ENCODE measurements at regions not wholly inside any gene's neighbourhood (a gene's known extent, or its start where the extent isn't known, plus 50 kb on each side); places are given as distances from the start of the nearest gene placed in this dataset.

DNA sequence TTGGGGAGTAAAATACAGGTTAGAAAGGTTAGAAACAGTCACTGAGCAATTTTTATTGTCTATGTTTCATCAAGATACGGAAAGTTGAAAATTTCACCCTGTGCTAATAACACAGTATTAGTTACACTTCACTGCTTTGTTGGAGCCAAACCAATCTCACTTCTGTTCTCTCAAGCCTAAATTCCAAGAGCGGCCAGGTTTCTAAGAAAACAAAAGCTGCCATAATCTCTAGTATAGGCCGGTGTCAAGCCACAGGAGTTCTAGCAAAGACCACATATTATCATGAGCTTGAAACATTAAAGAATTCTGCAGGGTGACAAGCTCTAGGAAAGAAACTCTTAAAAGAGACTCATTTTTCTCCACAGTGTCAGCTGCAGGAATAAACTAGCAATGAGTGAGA is 128.7 kb downstream of the TXNL1 start:
- SMC1A ChIA-PET (ENCODE audit: uncharacterized antibody, unreplicated experiment), result interaction anchor here (0.5 to 2.4 kb wide), 14 partner anchors 9 to 883 kb away, joined by 3 to 10 read pairs (median 4); no protein-coding TSS in a partner anchor
- ATAC-seq, result no peak; the same call in 2 of the 3 replicates
- Histone ChIP-seq H4K20me1 (ENCODE audit: control insufficient read depth, insufficient read depth) (no peaks in the 10 kb centered on the region), H2AFZ (ENCODE audit: control insufficient read depth, low read depth, low read length) (no peak overlapping the region), H3K36me3 (ENCODE audit: control insufficient read depth in 2 of 2, insufficient read depth in 2 of 2, low read length in 1 of 2) (no peaks in the 10 kb centered on the region), H3K79me2 (ENCODE audit: control insufficient read depth, insufficient read depth, low read length) (no peaks in the 10 kb centered on the region), H3K27me3 (replicated peaks in 1 of 2; ENCODE audit: control insufficient read depth in 2 of 2, insufficient read depth in 2 of 2, low read length in 1 of 2) (no peaks in the 10 kb centered on the region), H3K4me1 (ENCODE audit: control insufficient read depth, insufficient read depth, low read length) (no peaks in the 10 kb centered on the region), H3K4me3 (no peak overlapping the region), H3K27ac (ENCODE audit: control insufficient read depth, insufficient read depth) (no peak overlapping the region), H3K9ac (ENCODE audit: control insufficient read depth, insufficient read depth, low read length) (no peak overlapping the region), H3K9me3 (replicated peaks; ENCODE audit: control insufficient read depth, insufficient read depth, low read length) (no peaks in the 10 kb centered on the region; the same call in 2 of the 3 replicates), H3K4me2 (ENCODE audit: control insufficient read depth, insufficient read depth) (no peak overlapping the region)
- intact Hi-C loops (cut with micrococcal nuclease; ENCODE audit: unreplicated experiment), result no loop called here
- no peak for FAIRE-seq
- POLR2A ChIA-PET, result interaction anchor here (0.5 to 1.1 kb wide), 2 partner anchors 9 to 1418 kb away, joined by 3 to 4 read pairs; no protein-coding TSS in a partner anchor
- RAD21 ChIA-PET (ENCODE audit: unreplicated experiment), result no interaction called here
- in situ Hi-C loops (cut with MboI), result no loop called here
- no peak for DNase-seq (ENCODE audit: low read depth, low spot score)
- WGBS (ENCODE audit: insufficient coverage, insufficient replicate concordance, low lambda C conversion rate, missing lambda C conversion rate), result 65% methylated on average over 3 of the region's 3 CpGs
- 0 out of 2 replicates have a peak, but pooled peaks have one; percentile 15 for TF ChIP-seq IKZF1 (conservative IDR thresholded peaks at IDR 0.05)
- no peak for TF ChIP-seq TCF3 (IDR thresholded peaks at IDR 0.05; ENCODE audit: borderline replicate concordance, insufficient read depth, low read depth, low read length)
- CTCF ChIA-PET, result interaction anchor here (0.9 to 2.0 kb wide), 5 partner anchors 28 to 146 kb away, joined by 3 to 8 read pairs (median 3); no protein-coding TSS in a partner anchor
- no TSS peak for BruUV-seq (replicated peaks)

DNA sequence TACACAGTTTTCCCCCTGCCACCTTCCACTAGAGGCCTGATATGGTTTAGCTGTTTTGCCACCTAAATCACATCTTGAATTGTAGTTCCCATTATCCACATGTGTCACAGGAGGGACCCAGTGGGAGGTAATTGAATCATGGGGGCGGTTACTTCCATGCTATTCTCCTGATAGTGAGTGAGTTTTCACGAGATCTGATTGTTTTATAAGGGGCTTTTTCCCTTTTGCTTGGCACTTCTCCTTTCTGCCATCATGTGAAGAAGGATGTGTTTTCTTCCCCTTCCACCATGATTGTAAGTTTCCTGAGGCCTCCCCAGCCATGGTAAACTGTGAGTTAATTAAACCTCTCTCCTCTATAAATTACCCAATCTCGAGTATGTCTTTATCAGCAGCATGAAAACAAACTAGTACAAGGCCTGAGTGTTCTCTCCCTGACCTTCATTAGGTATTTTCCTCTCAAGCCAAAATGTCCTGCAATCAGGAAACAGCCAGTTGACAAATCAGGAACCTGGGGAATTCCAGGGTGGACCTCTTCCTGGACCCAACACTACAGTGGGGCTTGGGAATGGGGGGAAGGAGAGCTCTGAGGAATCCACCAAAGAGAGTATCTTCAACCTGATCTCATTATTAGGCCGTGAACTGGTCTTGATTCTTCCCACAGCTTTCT is 129.9 kb downstream of the TXNL1 start:
- no peaks in the 10 kb centered on the region for H3K79me2 ChIP-seq (ENCODE audit: control insufficient read depth, insufficient read depth, low read length)
- no peak for TF ChIP-seq WRNIP1 (IDR thresholded peaks at IDR 0.05; ENCODE audit: borderline replicate concordance, low read depth, low read length)
- TF ChIP-seq, protein P1, sequence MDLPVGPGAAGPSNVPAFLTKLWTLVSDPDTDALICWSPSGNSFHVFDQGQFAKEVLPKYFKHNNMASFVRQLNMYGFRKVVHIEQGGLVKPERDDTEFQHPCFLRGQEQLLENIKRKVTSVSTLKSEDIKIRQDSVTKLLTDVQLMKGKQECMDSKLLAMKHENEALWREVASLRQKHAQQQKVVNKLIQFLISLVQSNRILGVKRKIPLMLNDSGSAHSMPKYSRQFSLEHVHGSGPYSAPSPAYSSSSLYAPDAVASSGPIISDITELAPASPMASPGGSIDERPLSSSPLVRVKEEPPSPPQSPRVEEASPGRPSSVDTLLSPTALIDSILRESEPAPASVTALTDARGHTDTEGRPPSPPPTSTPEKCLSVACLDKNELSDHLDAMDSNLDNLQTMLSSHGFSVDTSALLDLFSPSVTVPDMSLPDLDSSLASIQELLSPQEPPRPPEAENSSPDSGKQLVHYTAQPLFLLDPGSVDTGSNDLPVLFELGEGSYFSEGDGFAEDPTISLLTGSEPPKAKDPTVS (IDR thresholded peaks at IDR 0.05; ENCODE audit: low read depth, low read length), result no peak
- TF ChIP-seq GATAD2B (conservative IDR thresholded peaks at IDR 0.05; ENCODE audit: low read depth), result no peak
- TF ChIP-seq MEF2B (IDR thresholded peaks at IDR 0.05; ENCODE audit: partially characterized antibody, poor library complexity, severe bottlenecking), result no peak
- TF ChIP-seq NBN (IDR thresholded peaks at IDR 0.05), result no peak
- no peak for TF ChIP-seq KLF5 (IDR thresholded peaks at IDR 0.05; ENCODE audit: partially characterized antibody)
- no peak for TF ChIP-seq NFXL1 (IDR thresholded peaks at IDR 0.05; ENCODE audit: borderline replicate concordance)
- FAIRE-seq, result no peak
- in situ Hi-C loops (cut with MboI), result no loop called here
- H4K20me1 ChIP-seq (ENCODE audit: control insufficient read depth, insufficient read depth), result no peaks in the 10 kb centered on the region
- ChIA-PET SMC1A (ENCODE audit: uncharacterized antibody, unreplicated experiment) (interaction anchor here (0.5 to 2.4 kb wide), 8 partner anchors 8 to 1229 kb away, joined by 3 to 10 read pairs (median 4); no protein-coding TSS in a partner anchor), RAD21 (ENCODE audit: unreplicated experiment) (no interaction called here), POLR2A (interaction anchor here (0.5 kb wide), 1 partner anchor 9 kb away, joined by 5 read pairs; no protein-coding TSS in a partner anchor), CTCF (interaction anchor here (1.0 to 2.0 kb wide), 2 partner anchors 67 to 144 kb away, joined by 3 to 8 read pairs; no protein-coding TSS in a partner anchor)
- BruUV-seq (replicated peaks), result no TSS peak
- no peaks in the 10 kb centered on the region for H3K27me3 ChIP-seq (replicated peaks in 1 of 2; ENCODE audit: control insufficient read depth in 2 of 2, insufficient read depth in 2 of 2, low read length in 1 of 2)
- no peak overlapping the region for H3K9ac ChIP-seq (ENCODE audit: control insufficient read depth, insufficient read depth, low read length)
- no peaks in the 10 kb centered on the region for H3K4me1 ChIP-seq (ENCODE audit: control insufficient read depth, insufficient read depth, low read length)
- H3K4me2 ChIP-seq (ENCODE audit: control insufficient read depth, insufficient read depth), result no peak overlapping the region
- H3K27ac ChIP-seq (ENCODE audit: control insufficient read depth, insufficient read depth), result no peak overlapping the region
- no peaks in the 10 kb centered on the region for H3K36me3 ChIP-seq (ENCODE audit: control insufficient read depth in 2 of 2, insufficient read depth in 2 of 2, low read length in 1 of 2)
- DNase-seq (ENCODE audit: low read depth, low spot score), result no peak
- H3K4me3 ChIP-seq, result no peak overlapping the region
- no peak for ATAC-seq
- intact Hi-C loops (cut with micrococcal nuclease; ENCODE audit: unreplicated experiment), result no loop called here
- no peaks in the 10 kb centered on the region; the same call in 2 of the 3 replicates for H3K9me3 ChIP-seq (replicated peaks; ENCODE audit: control insufficient read depth, insufficient read depth, low read length)
- no peak overlapping the region for H2AFZ ChIP-seq (ENCODE audit: control insufficient read depth, low read depth, low read length)
- 2% methylated on average over 4 of the region's 4 CpGs for WGBS (ENCODE audit: insufficient coverage, insufficient replicate concordance, low lambda C conversion rate, missing lambda C conversion rate)
